ENCODE measurements at regions not wholly inside any gene's neighbourhood (a gene's known extent, or its start where the extent isn't known, plus 50 kb on each side); places are given as distances from the start of the nearest gene placed in this dataset.
A peak's percentile ranks its signal among the peaks of the same experiment; 100 is the strongest.

GRCh38 chr18:70494524-70494923, 205.7 kb downstream of the SOCS6 start:
- CTCF ChIA-PET: no interaction called here
- TF ChIP-seq FOXM1 (IDR thresholded peaks at IDR 0.05; ENCODE audit: borderline replicate concordance): no peak
- POLR2A ChIA-PET: no interaction called here
- DNase-seq (ENCODE audit: extremely low spot score): no peak

GRCh38 chr18:70493461-70493860, 204.6 kb downstream of the SOCS6 start:
- no peak for DNase-seq (ENCODE audit: extremely low spot score)
- ChIA-PET POLR2A (no interaction called here), CTCF (interaction anchor here (0.6 kb wide), 2 partner anchors 128 to 208 kb away, joined by 3 read pairs; no protein-coding TSS in a partner anchor)
- TF ChIP-seq L3MBTL2 (conservative IDR thresholded peaks at IDR 0.05) (no peak), HDGF (IDR thresholded peaks at IDR 0.05; ENCODE audit: borderline replicate concordance) (no peak), BHLHE40 (IDR thresholded peaks at IDR 0.05; ENCODE audit: borderline replicate concordance) (no peak), TARDBP (IDR thresholded peaks at IDR 0.05) (no peak), SUZ12 (IDR thresholded peaks at IDR 0.05) (no peak), FOXK2 (IDR thresholded peaks at IDR 0.05) (no peak), ZNF384 (IDR thresholded peaks at IDR 0.05) (no peak)

GRCh38 chr18:70491734-70492348, 203.0 kb downstream of the SOCS6 start:
- TF ChIP-seq SP1 (IDR thresholded peaks at IDR 0.05): no peak
- no peak for TF ChIP-seq FOXK2 (IDR thresholded peaks at IDR 0.05)
- TF ChIP-seq TARDBP (IDR thresholded peaks at IDR 0.05): no peak
- TF ChIP-seq ARNT (IDR thresholded peaks at IDR 0.05): no peak
- no peak for TF ChIP-seq ZNF384 (IDR thresholded peaks at IDR 0.05)
- ChIA-PET POLR2A (no interaction called here), CTCF (interaction anchor here (0.6 to 2.9 kb wide), 3 partner anchors 22 to 29 kb away, joined by 3 to 11 read pairs (median 4); no protein-coding TSS in a partner anchor)
- DNase-seq (ENCODE audit: extremely low spot score): peak; percentile 28

DNA sequence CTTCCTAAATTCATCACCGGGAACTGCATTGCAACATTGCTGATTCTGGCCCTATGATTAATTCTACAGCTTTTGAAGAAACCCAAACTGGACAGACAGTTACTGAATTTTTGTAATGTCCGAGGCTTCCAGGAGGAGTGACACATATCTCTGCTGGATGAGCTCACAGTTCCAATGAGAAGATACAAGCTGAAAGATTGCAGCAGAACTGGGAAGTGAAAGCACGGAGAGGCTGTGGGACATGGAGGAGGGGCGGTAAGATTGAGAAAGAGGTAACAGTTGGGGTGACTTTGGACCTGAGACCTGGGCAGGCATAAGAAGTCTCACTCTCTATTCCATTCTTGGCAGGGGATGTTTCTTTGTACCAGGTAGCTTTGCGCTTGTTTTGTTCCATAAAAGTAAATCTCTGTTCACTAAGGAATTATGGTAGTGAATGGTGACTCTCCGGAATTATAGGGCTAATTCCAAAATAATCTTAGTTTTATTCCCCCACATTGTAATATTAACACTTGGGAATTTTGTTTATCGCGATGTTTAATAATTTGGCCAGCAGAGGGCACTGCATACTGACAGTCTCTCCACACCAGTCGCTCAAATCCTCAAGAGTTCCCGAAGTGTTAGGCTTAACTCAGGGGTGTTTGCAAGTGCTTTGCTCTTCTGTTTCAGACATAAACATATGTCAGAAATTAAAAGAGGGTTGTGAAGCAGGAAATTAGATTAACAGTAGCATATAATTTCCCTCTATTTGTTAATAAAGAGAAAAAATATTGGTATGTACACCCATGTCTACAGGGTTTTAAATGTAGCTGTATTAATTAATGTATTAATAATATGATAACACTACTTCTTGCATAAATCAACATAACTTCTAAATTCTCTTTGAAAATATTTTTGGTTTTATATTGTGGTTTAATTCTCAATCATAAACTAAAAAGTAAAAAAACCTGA, 201.4 kb downstream of the SOCS6 start:
- TF ChIP-seq HDGF (IDR thresholded peaks at IDR 0.05; ENCODE audit: borderline replicate concordance): no peak
- no peak for TF ChIP-seq SUZ12 (IDR thresholded peaks at IDR 0.05)
- no peak for TF ChIP-seq SP1 (IDR thresholded peaks at IDR 0.05)
- TF ChIP-seq LEF1 (IDR thresholded peaks at IDR 0.05; ENCODE audit: borderline replicate concordance): no peak
- TF ChIP-seq CTBP1 (IDR thresholded peaks at IDR 0.05; ENCODE audit: borderline replicate concordance): no peak
- TF ChIP-seq FOXM1 (IDR thresholded peaks at IDR 0.05; ENCODE audit: borderline replicate concordance): no peak
- TF ChIP-seq PKNOX1 (IDR thresholded peaks at IDR 0.05): no peak
- no peak for TF ChIP-seq FOXA1 (IDR thresholded peaks at IDR 0.05)
- ChIA-PET POLR2A (no interaction called here), CTCF (interaction anchor here (0.9 to 2.9 kb wide), 4 partner anchors 9 to 86 kb away, joined by 3 to 11 read pairs (median 4); no protein-coding TSS in a partner anchor)
- DNase-seq (ENCODE audit: extremely low spot score): peak; percentile 31

DNA sequence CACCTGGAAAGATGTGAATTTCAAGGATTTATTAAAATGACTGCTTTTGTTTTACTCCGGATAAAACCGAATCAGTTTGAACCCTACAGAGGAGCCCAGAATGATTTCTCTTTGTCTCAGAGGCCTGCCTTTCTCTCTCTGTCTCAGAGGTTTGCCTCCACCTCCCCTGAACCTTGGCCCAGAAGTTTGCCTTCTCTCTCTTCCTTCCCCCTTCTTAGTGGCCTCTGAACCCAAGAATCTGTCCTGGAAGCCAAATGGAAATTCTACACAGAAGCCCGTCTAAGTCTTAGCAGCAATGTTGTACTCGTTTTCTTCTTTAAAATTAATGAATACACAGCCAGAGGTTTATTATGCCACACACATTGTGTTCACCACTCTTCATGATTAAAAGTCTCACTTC, 200.7 kb downstream of the SOCS6 start:
- CTCF ChIA-PET: interaction anchor here (0.9 to 2.9 kb wide), 3 partner anchors 10 to 20 kb away, joined by 3 to 11 read pairs (median 3); no protein-coding TSS in a partner anchor
- no peak for TF ChIP-seq CTBP1 (IDR thresholded peaks at IDR 0.05; ENCODE audit: borderline replicate concordance)
- POLR2A ChIA-PET: no interaction called here
- no peak for DNase-seq (ENCODE audit: extremely low spot score)

DNA sequence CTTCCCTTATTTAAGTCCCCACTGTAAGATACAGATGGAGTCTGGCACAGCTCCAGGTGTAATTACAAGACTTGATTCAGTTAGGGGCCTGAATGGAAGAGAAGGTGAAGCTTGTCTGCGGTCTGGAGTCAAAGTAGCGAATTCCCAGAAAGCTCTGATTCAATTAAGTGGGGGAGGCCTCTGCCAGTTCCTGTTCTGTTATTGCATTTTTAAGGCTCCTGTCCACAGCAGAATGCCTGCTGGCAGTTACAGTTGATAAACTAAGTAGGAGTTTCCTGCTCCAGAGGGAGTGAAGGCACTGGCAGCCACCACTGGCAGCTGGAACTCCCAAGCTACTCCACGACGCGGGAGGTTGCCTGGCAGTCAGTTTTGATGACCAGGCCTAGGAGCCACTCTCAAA, 181.1 kb downstream of the SOCS6 start:
- POLR2A ChIA-PET: no interaction called here
- CTCF ChIA-PET: interaction anchor here (2.1 kb wide), 1 partner anchor 21 kb away, joined by 11 read pairs; no protein-coding TSS in a partner anchor
- DNase-seq (ENCODE audit: extremely low spot score): no peak
- no peak for TF ChIP-seq ELF4 (IDR thresholded peaks at IDR 0.05)
- no peak for TF ChIP-seq FOXA1 (IDR thresholded peaks at IDR 0.05)
- TF ChIP-seq ARNT (IDR thresholded peaks at IDR 0.05): no peak
- no peak for TF ChIP-seq HDGF (IDR thresholded peaks at IDR 0.05; ENCODE audit: borderline replicate concordance)
- no peak for TF ChIP-seq ZNF384 (IDR thresholded peaks at IDR 0.05)
- no peak for TF ChIP-seq FOXK2 (IDR thresholded peaks at IDR 0.05)
- TF ChIP-seq SUZ12 (IDR thresholded peaks at IDR 0.05): no peak
- no peak for TF ChIP-seq LEF1 (IDR thresholded peaks at IDR 0.05; ENCODE audit: borderline replicate concordance)
- TF ChIP-seq BHLHE40 (IDR thresholded peaks at IDR 0.05; ENCODE audit: borderline replicate concordance): no peak

DNA sequence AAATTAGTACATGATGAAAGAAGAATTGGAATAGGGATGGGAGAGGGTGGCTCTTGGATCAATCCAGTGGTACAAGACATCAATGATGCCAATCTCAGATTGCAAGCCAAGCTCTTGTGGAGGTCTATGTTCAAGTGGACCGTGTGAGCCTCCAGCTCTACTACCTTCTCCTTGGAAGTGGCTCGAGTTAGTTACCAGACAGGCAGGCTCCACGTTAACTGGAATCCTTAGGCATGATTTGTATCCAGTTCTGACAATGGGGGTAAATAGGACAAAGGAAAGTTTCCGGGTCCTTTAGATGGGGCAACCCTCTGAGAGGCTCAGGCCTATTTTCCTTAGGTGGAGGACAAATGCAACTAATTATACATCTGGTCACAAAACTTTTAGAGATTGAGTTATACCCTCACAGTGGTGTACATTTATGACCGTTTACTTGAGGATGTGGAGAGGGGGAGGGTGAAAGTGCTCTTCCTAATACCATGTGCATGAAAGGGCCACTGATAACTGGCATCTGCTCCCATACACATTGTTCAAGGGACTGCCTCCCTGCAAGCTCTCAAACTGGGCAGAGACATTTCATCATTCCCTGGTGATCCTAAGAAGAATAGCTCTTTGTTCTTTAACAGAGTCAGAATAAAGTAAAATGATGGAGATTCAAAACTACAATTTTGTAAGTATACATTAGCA, 180.2 kb downstream of the SOCS6 start:
- no peak for DNase-seq (ENCODE audit: extremely low spot score)
- no peak for TF ChIP-seq FOXK2 (IDR thresholded peaks at IDR 0.05)
- no peak for TF ChIP-seq PKNOX1 (IDR thresholded peaks at IDR 0.05)
- TF ChIP-seq CTBP1 (IDR thresholded peaks at IDR 0.05; ENCODE audit: borderline replicate concordance): no peak
- TF ChIP-seq ZNF384 (IDR thresholded peaks at IDR 0.05): no peak
- no peak for TF ChIP-seq NFRKB (IDR thresholded peaks at IDR 0.05)
- TF ChIP-seq TARDBP (IDR thresholded peaks at IDR 0.05): no peak
- no peak for TF ChIP-seq L3MBTL2 (conservative IDR thresholded peaks at IDR 0.05)
- TF ChIP-seq FOXA1 (IDR thresholded peaks at IDR 0.05): no peak
- TF ChIP-seq BHLHE40 (IDR thresholded peaks at IDR 0.05; ENCODE audit: borderline replicate concordance): no peak
- no peak for TF ChIP-seq SUZ12 (IDR thresholded peaks at IDR 0.05)
- ChIA-PET CTCF (interaction anchor here (0.6 to 2.1 kb wide), 2 partner anchors 22 to 109 kb away, joined by 3 to 11 read pairs; no protein-coding TSS in a partner anchor), POLR2A (no interaction called here)
